PC-3 (cell line): ENCODE measurements at regions not wholly inside any gene's neighbourhood (a gene's known extent, or its start where the extent isn't known, plus 50 kb on each side); places are given as distances from the start of the nearest gene placed in this dataset.
"Not testable (repeated sequence)": the region's sequence is repeated elsewhere in the genome, so short reads cannot be mapped to it uniquely, and the experiment has no call there.

ENCODE experiments used
- CTCF ChIP-seq: fragments of 300-600 bp; sonication (generic); conservative IDR thresholded peaks from 2 replicates; pipeline ENCODE4 v1.5.1; 2017; ENCODE audit warnings: antibody characterized with exemption, low read depth, mild to moderate bottlenecking, low read length
- EZH2 ChIP-seq: fragments of 300-600 bp; sonication (generic); IDR thresholded peaks from one replicate; pipeline ENCODE4 v1.6.1; 2017; ENCODE audit warnings: antibody characterized with exemption, mild to moderate bottlenecking, low read length; ENCODE audit not compliant: unreplicated experiment
- EZH2phosphoT487 ChIP-seq: fragments of 300-600 bp; sonication (generic); IDR thresholded peaks from 2 replicates; pipeline ENCODE4 v1.6.1; 2018; ENCODE audit warnings: mild to moderate bottlenecking, antibody characterized with exemption, low read length, borderline replicate concordance

- TF ChIP-seq EZH2phosphoT487, CTCF, EZH2: not testable (repeated sequence)
These were observed 123.3 kb downstream of the IGLL1 start for GRCh38 chr22:23456666-23457379.
